Pulmonary artery endothelial cell (primary cell): ENCODE measurements at regions not wholly inside any gene's neighbourhood (a gene's known extent, or its start where the extent isn't known, plus 50 kb on each side); places are given as distances from the start of the nearest gene placed in this dataset.

Experiments used
- DNase-seq: peaks from one replicate; pipeline ENCODE4 v3.0.0-alpha.2; 2011; ENCODE audit warnings: low read depth, low spot score

- no peak for DNase-seq
These were observed 333.3 kb downstream of the PCDH7 start for GRCh38 chr4:31053451-31053850.

DNA sequence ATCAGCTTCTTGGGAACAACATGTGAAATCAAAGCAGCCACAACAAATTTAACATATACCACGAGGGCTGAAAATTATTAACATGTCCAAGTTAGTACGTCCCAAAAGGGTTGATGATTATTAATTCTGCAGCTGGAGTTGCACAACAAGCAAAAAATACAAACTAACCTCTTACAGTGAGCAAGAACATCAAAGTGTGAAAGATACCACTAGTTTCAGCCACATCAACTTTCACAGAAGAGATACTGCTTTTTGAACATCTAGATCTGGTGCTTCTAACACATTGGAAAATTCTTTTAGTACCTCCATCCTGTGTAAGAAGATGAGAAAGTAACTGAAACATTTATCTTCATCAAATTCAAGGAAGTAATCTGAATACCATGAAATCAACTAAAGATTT is 334.1 kb downstream of the PCDH7 start:
- DNase-seq, result no peak

DNA sequence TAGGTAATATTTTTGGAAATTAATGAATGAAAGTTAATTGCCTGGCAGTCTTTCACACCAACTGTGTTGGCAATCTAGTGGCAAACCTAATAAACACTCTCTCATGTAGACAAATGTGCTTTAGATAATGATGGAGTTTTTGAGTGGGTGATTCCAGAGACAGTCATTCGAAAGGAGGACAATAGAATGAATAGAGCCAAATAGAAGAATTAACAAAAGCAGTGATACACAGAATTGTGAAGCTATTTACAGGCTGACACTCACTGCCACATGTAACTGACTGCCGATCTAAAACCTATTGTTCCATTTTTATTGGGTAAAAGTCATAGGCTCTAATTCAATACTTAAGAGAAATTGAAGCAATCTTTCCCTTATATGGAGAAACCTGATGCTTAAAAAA is 338.5 kb downstream of the PCDH7 start:
- DNase-seq, result no peak

- no peak for DNase-seq
These were observed 339.8 kb downstream of the PCDH7 start for GRCh38 chr4:31059753-31060522.

- DNase-seq, result no peak
These were observed 344.9 kb downstream of the PCDH7 start for GRCh38 chr4:31065086-31065485.

- no peak for DNase-seq
These were observed 348.3 kb downstream of the PCDH7 start for GRCh38 chr4:31068257-31069075.

DNA sequence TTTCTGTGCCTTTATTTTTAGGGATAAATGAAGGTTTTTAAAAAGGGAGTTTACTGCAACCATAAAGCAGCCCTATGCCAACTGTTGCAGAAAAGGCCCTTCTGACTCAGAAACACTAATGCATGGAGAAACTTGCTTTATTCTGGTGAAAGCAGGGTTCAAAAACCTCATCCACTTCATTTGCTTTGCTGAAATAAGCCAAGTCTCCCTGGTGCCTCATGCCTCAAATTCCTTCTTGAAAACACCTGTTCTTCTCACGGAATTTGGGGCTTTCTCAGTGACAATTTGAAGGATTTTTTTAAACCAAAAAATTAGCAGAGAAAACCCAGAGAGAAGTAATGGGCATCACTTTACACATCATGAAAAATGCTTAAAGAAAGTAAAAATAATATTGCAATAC is 349.0 kb downstream of the PCDH7 start:
- no peak for DNase-seq

DNA sequence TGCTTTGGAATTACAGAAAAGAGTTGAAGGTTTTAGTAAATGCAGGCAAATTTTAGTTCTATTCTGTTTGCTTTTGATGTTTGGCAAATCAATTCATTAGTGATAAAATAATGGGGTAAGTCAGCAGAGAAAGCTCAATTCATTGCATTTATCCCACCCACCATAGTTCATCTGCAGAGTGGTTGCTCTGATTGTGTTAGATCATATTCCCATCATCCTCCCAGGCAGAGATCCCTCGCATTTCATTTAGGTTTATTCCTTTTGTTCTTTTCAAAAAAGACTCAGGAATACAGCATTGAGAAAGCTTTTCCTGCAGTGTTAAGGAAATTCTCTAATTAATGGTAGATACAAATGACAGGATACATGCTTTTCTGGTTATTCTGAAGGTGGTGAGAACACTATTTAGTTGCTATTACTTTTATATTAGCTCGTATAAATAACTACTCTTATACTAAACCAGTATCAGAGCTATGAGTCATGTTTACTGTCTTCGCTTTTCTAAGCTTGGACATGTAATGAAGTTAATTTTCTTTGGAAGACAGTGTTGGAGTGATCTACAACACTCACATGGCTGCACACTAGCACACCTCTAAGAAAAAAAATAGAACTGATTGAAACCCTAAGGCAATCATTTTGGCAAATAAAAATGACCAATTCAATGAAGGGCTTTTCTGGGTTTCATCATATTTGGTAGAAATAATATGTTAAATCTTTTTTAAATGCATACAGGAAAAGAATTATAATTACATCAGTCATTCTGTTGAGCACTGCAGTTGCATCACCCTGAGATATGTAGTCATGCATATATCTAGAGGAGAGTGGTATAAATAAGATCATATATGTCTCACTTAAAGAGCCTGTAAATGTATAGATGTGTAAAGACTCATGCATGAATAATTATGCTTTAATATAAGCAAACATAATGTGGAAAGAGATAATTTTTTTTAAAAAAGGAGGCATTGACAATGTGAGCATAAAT is 351.6 kb downstream of the PCDH7 start:
- no peak for DNase-seq

GRCh38 chr4:31075969-31076368 is 355.8 kb downstream of the PCDH7 start:
- DNase-seq, result no peak

DNA sequence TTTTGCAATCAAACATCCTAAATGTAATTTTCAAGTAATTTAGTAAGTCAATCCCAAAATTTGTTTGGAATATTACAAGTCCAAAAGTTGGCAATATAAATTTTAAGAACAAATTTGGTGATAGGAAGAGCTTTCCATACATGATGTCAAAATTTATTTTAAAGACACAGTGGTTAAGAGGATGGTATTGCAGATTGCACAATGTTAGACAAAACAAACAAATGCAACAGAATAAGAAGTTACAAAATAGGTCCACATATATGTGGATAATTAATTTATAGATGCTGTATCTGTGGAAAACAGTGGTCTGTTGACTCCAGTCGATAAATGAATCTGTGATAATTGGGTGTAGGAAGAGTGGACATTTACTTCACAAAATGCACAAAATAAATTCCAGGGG is 358.5 kb downstream of the PCDH7 start:
- no peak for DNase-seq

DNA sequence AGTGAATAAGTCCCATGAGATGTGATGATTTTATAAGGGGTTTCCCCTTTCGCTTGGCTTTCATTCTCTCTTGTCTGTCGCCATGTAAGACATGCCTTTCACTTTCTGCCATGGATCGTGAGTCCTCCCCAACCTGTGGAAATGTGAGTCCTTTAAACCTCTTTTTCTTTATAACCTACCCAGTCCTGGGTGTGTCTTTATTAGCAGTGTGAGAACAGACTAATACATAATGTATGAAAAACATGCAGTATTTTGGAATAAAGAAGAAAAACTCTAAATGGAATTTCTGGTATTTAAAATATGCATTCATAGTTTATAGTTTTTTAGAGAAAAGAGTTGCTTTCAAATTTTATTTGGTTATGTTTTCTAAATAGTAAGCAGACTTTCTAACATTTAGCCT is 360.7 kb downstream of the PCDH7 start:
- DNase-seq, result no peak

DNA sequence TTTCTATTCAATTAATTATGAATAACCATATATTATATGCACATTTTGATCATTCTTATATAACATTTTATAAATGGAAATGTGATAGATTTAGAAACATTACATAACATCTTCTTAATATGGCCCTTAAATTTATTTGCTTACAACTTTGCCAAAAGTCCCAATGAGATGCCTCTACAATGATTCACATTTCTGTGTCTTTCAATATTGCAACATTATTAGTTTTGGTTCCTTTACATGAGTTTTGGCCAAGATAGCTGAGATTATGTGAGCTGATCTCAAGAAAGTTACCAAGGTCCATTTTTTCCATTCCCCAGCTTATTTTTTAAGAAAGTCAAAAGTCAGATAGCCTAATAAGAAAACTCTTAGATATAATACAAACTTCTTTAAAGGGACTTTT is 361.2 kb downstream of the PCDH7 start:
- no peak for DNase-seq

- no peak for DNase-seq
These were observed 363.3 kb downstream of the PCDH7 start for GRCh38 chr4:31083456-31083855.

DNA sequence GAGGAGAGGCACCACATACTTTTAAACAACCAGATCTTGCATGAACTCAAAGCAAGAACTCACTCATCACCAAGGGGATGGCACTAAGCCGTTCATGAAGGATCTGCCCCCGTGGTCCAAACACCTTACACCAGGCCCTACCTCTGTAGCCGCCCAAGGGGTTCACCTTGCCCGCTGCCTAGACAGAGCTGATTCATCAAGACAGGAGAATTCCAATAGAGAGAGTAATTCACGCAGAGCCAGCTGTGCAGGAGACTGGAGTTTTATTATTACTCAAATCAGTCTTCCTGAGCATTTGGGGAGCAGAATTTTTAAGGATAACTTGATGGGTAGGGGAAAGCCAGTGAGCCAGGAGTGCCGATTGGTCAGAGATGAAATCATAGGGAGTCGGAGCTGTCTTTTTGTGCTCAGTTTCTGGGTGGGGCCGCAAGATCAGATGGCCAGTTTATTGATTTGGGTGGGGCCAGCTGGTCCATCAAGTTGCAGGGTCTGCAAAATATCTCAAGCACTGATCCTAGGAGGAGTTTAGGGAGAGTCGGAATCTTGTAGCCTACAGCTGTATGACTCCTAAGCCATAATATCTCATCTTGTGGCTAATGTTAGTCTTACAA is 364.7 kb downstream of the PCDH7 start:
- DNase-seq, result no peak

DNA sequence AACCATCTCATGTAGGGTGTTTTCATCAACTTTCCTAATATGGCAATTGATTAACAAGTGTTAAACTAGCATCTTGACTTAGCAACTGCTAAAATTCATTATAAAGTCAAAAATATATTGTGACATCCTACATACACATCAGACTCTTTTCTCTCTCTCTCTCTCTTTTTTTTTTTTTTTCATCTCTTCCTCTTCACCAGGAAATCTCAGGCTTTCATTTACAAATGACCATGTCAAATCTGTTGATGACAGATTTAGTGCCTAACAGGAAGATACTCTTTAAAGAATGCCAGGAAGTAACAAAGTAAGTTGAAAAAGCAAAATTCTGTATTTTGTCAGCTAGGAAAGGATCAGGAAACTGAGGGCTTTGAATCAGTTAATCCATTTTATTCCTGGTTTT is 365.5 kb downstream of the PCDH7 start:
- no peak for DNase-seq

DNA sequence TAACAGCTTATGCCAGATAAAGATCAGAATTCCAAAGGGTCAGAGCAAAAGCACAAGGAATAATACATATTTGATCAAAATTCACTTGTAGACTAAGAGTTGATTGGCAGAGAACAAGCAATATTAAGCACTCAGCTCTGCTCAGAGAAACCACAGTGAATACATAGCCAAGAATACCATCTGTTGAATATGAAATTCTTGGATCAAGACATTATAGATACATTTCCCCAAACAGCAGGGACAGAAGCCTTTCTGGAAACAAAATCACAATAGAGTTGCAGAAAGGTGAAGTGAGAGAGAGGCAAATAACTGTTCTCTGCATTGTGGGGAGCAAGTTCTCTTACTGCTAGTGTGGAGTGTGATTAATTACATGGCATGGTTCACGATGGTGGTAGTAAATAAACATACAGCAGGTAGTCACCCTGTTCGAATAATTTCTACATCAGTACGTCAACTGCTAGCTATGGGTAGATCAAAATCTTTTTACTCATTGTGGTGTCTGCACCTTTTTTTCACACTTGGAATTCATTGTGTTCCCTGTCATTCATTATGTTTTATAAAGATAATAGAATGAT is 366.7 kb downstream of the PCDH7 start:
- DNase-seq, result no peak

DNA sequence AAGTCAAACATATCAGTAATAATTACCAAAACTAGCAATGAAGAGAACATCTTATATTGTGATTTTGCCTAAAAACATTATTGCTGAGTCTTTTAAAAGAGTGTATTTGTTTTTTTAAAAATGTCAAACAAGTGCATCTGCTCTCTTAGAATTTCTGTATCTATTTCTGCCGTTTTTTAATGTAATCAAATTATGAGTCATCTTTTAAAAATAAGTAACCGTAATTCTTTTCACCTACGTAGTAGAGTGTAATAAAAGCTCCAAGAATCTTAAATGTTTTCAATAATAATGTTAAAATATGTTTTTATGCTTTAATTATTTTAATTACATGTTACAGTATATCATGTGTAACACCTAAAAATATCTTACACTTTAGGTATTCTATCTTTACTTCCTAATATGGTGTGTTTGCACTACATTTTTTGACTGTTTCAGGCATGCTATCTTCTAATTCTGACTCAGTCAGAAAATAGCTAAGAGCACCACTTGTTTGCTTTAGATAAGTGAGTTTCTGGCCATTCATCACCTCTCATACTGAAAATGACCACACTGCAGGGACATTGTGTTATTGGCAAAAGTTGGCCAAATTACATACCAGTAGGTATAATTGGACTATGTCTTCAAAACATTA is 368.5 kb downstream of the PCDH7 start:
- DNase-seq, result peak; percentile 60

GRCh38 chr4:31089815-31090214 is 369.6 kb downstream of the PCDH7 start:
- no peak for DNase-seq

DNA sequence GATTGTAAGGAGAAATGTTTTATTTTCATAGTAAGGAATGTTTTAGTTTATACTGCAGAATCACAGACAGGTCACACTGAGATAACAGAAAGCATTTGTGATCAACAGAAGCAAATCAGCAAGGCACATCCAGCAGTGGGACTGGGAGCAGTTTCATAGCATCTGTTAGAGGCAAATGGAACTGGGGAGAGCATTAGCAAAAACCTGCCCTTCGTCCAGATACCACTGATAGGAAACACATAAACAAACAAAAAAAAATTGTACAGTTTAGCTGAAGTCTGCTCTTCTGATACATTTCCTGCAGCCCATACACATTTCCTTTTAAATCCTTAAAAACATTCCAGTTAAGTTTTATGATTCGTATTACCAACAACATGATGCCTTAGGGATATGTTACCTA is 374.3 kb downstream of the PCDH7 start:
- no peak for DNase-seq

GRCh38 chr4:31097999-31098398 is 377.8 kb downstream of the PCDH7 start:
- no peak for DNase-seq
